NCI-H345 (cell line): ENCODE measurements at regions not wholly inside any gene's neighbourhood (a gene's known extent, or its start where the extent isn't known, plus 50 kb on each side); places are given as distances from the start of the nearest gene placed in this dataset.

ENCODE experiments used
- DNase-seq: peaks from one replicate; lab custom pipeline; 2025; lab: John Stamatoyannopoulos, UW

- no peak for DNase-seq
These were observed 181.5 kb downstream of the IRX2 start for GRCh38 chr5:2569774-2570542.

- DNase-seq, result no peak
These were observed 182.3 kb downstream of the IRX2 start for GRCh38 chr5:2569176-2569575.

- DNase-seq, result no peak
These were observed 185.2 kb downstream of the IRX2 start for GRCh38 chr5:2566284-2566683.

- DNase-seq, result no peak
These were observed 186.3 kb downstream of the IRX2 start for GRCh38 chr5:2565147-2565546.

GRCh38 chr5:2563046-2563445 lies 188.4 kb downstream of the IRX2 start:
- DNase-seq, result no peak

- DNase-seq, result no peak
These were observed 189.4 kb downstream of the IRX2 start for GRCh38 chr5:2562036-2562435.

- no peak for DNase-seq
These were observed 191.0 kb downstream of the IRX2 start for GRCh38 chr5:2560435-2560834.

- peak; percentile 75 for DNase-seq
These were observed 194.0 kb downstream of the IRX2 start for GRCh38 chr5:2557435-2557834.

- no peak for DNase-seq
These were observed 195.0 kb downstream of the IRX2 start for GRCh38 chr5:2556375-2556966.

GRCh38 chr5:2553611-2554010 lies 197.9 kb downstream of the IRX2 start:
- DNase-seq, result no peak

- DNase-seq, result no peak
These were observed 201.0 kb downstream of the IRX2 start for GRCh38 chr5:2550509-2550908.

- DNase-seq, result no peak
These were observed 201.6 kb downstream of the IRX2 start for GRCh38 chr5:2549900-2550299.

- DNase-seq, result no peak
These were observed 202.1 kb downstream of the IRX2 start for GRCh38 chr5:2549354-2549753.

GRCh38 chr5:2546938-2547337 lies 204.5 kb downstream of the IRX2 start:
- DNase-seq, result no peak

- no peak for DNase-seq
These were observed 207.5 kb downstream of the IRX2 start for GRCh38 chr5:2544003-2544402.

- no peak for DNase-seq
These were observed 208.7 kb downstream of the IRX2 start for GRCh38 chr5:2542821-2543220.

GRCh38 chr5:2542026-2542425 lies 209.5 kb downstream of the IRX2 start:
- DNase-seq, result no peak

- DNase-seq, result no peak
These were observed 213.3 kb downstream of the IRX2 start for GRCh38 chr5:2538169-2538568.

GRCh38 chr5:2537378-2538145 lies 213.9 kb downstream of the IRX2 start:
- DNase-seq, result no peak

- no peak for DNase-seq
These were observed 214.7 kb downstream of the IRX2 start for GRCh38 chr5:2536632-2537377.

GRCh38 chr5:2534970-2535369 lies 216.5 kb downstream of the IRX2 start:
- no peak for DNase-seq

GRCh38 chr5:2534251-2534650 lies 217.2 kb downstream of the IRX2 start:
- DNase-seq, result no peak
